CD4-positive, alpha-beta memory T cell (primary cell): ENCODE measurements at regions not wholly inside any gene's neighbourhood (a gene's known extent, or its start where the extent isn't known, plus 50 kb on each side); places are given as distances from the start of the nearest gene placed in this dataset.
"Not testable (repeated sequence)": the region's sequence is repeated elsewhere in the genome, so short reads cannot be mapped to it uniquely, and the experiment has no call there.

ENCODE experiments used
- CTCF ChIA-PET: fragments of 350-600 bp; sonication (Branson Sonifier 250); formaldehyde crosslinking; loops from one replicate; lab custom pipeline; 2021; ENCODE audit warnings: inconsistent platforms; ENCODE audit not compliant: partially characterized antibody; lab: Charles Lee
- POLR2A ChIA-PET: fragments of 350-600 bp; sonication (Branson Sonifier 250); formaldehyde crosslinking; loops from one replicate; lab custom pipeline; 2021; ENCODE audit not compliant: partially characterized antibody; lab: Charles Lee
- DNase-seq, 5 donors: peaks; one replicate each; pipeline versions ENCODE4 v3.0.0 to v3.0.0-alpha.2; 2020 to 2022; ENCODE audit warnings: mixed read lengths in 1 of 5
- H3K27ac ChIP-seq: one replicate; pipeline ENCODE4 v1.7.0; 2013; ENCODE audit warnings: low read depth, low read length
- H3K27me3 ChIP-seq: 2 replicates; pipeline ENCODE4 v1.7.0; 2013; ENCODE audit warnings: mild to moderate bottlenecking, low read length, moderate library complexity; ENCODE audit not compliant: insufficient read depth
- H3K36me3 ChIP-seq: 2 replicates; pipeline ENCODE4 v1.7.0; 2013; ENCODE audit warnings: mild to moderate bottlenecking, low read length, moderate library complexity; ENCODE audit not compliant: insufficient read depth
- H3K4me1 ChIP-seq: 2 replicates; pipeline ENCODE4 v1.7.0; 2013; ENCODE audit warnings: mild to moderate bottlenecking, low read length, moderate library complexity; ENCODE audit not compliant: insufficient read depth
- H3K4me3 ChIP-seq, 2 donors: one replicate each; pipeline ENCODE4 v1.7.0; 2013; ENCODE audit warnings: low read length in 2 of 2, mild to moderate bottlenecking in 1 of 2
- H3K9me3 ChIP-seq, 2 donors: one replicate each; pipeline ENCODE4 v1.7.0; 2013; ENCODE audit warnings: low read length in 2 of 2, control low read depth in 1 of 2; ENCODE audit not compliant: control insufficient read depth in 1 of 2
- H3K27ac Mint-ChIP-seq, 7 donors: one replicate each; pipeline ENCODE4 v1.8.0; 2020 to 2021; ENCODE audit warnings: mixed read lengths in 7 of 7, mild to moderate bottlenecking in 6 of 7, inconsistent platforms in 3 of 7, moderate library complexity in 3 of 7
- H3K27me3 Mint-ChIP-seq, 2 donors: one replicate each; pipeline ENCODE4 v1.8.0; 2020 to 2021; ENCODE audit warnings: mixed read lengths in 2 of 2
- H3K36me3 Mint-ChIP-seq, 2 donors: one replicate each; pipeline ENCODE4 v1.8.0; 2020 to 2021; ENCODE audit warnings: mixed read lengths in 2 of 2, inconsistent platforms in 1 of 2, mild to moderate bottlenecking in 1 of 2
- H3K4me1 Mint-ChIP-seq, 4 donors: one replicate each; pipeline ENCODE4 v1.8.0; 2020 to 2021; ENCODE audit warnings: mixed read lengths in 4 of 4, mild to moderate bottlenecking in 1 of 4
- H3K4me3 Mint-ChIP-seq, 8 donors: one replicate each; pipeline ENCODE4 v1.8.0; 2020 to 2021; ENCODE audit warnings: mixed read lengths in 8 of 8, mild to moderate bottlenecking in 7 of 8, moderate library complexity in 6 of 8, inconsistent platforms in 3 of 8
- H3K9me3 Mint-ChIP-seq, 8 donors: one replicate each; pipeline ENCODE4 v1.8.0; 2020 to 2021; ENCODE audit warnings: mixed read lengths in 8 of 8, mild to moderate bottlenecking in 5 of 8, inconsistent platforms in 3 of 8, moderate library complexity in 1 of 8
- intact Hi-C: fragments of 100-400 bp; cut with micrococcal nuclease; formaldehyde crosslinking; loops from one replicate; pipeline ENCODE4 v1.15.1; 2023

DNA sequence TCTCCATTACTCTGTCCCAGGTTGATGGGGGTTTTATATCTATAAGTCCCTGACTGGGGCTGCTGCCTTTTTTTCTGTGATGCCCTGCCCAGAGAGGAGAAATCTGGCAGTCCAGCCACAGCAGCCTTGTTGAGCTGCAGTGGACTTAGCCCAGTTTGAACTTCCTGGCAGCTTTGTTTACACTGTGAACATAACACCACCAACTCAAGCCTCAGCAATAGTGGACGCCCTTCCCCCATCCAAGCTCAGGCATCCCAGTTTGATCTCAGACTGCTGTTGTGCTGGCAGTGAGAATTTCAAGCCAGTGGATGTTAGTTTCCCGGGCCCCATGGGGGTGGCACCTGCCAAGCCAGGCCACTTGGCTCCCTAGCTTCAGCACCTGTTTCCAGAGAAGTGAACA lies 298.5 kb upstream of the KDM5D start:
- CTCF ChIA-PET: no interaction called here
- H3K27me3 ChIP-seq: no peaks in the 10 kb centered on the region
- H3K4me1 ChIP-seq: no peaks in the 10 kb centered on the region
- H3K9me3 ChIP-seq: no peaks in the 10 kb centered on the region
- H3K4me3 ChIP-seq: no peak overlapping the region
- Mint-ChIP-seq H3K36me3 (no peaks in the 10 kb centered on the region), H3K9me3 (no peaks in the 10 kb centered on the region), H3K27me3 (no peaks in the 10 kb centered on the region), H3K4me1 (no peaks in the 10 kb centered on the region), H3K4me3 (no peak overlapping the region), H3K27ac (no peak overlapping the region)
- intact Hi-C loops: no loop called here
- H3K27ac ChIP-seq: no peak overlapping the region
- POLR2A ChIA-PET: no interaction called here
- no peaks in the 10 kb centered on the region for H3K36me3 ChIP-seq
- no peak for DNase-seq

- intact Hi-C loops: no loop called here
Observed at GRCh38 chrY:20025676-20026075, 281.1 kb upstream of the KDM5D start.

DNA sequence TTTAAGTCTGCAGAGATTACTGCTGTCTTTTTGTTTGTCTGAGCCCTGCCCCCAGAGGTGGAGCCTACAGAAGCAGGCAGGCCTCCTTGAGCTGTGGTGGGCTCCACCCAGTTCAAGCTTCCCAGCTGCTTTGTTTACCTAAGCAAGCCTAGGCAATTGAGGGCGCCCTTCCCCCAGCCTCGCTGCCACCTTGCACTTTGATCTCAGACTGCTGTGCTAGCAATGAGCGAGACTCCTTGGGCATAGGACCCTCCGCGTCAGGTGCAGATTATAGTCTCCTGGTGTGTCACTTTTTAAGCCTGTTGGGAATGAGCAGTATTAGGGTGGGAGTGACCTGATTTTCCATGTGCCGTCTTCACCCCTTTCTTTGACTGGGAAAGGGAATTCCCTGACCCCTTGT lies 248.9 kb upstream of the KDM5D start:
- H3K27me3 Mint-ChIP-seq, H3K27me3 ChIP-seq, H3K27ac ChIP-seq, H3K27ac Mint-ChIP-seq, H3K4me1 Mint-ChIP-seq, H3K36me3 ChIP-seq, H3K4me3 ChIP-seq, H3K9me3 Mint-ChIP-seq, DNase-seq, CTCF ChIA-PET, intact Hi-C loops, H3K4me3 Mint-ChIP-seq, H3K9me3 ChIP-seq, H3K36me3 Mint-ChIP-seq, H3K4me1 ChIP-seq, POLR2A ChIA-PET: not testable (repeated sequence)

More at GRCh38 chrY:20025676-20026075, 281.1 kb upstream of the KDM5D start:
- CTCF ChIA-PET: no interaction called here
- Histone ChIP-seq H3K9me3 (no peaks in the 10 kb centered on the region), H3K27me3 (no peaks in the 10 kb centered on the region), H3K27ac (no peak overlapping the region), H3K36me3 (no peaks in the 10 kb centered on the region), H3K4me3 (no peak overlapping the region), H3K4me1 (no peaks in the 10 kb centered on the region)
- POLR2A ChIA-PET: no interaction called here
- H3K27ac Mint-ChIP-seq: no peak overlapping the region
- H3K4me3 Mint-ChIP-seq: no peak overlapping the region
- H3K36me3 Mint-ChIP-seq: peaks cover 0 to 1% of the 10 kb centered on the region in 2 donors
- no peaks in the 10 kb centered on the region for H3K4me1 Mint-ChIP-seq
- peaks cover 0 to 2% (median 0%) of the 10 kb centered on the region in 8 donors for H3K9me3 Mint-ChIP-seq
- DNase-seq: no peak
- no peaks in the 10 kb centered on the region for H3K27me3 Mint-ChIP-seq

GRCh38 chrY:19973012-19973411 lies 228.5 kb upstream of the KDM5D start:
- H3K27me3 Mint-ChIP-seq: no peaks in the 10 kb centered on the region

DNA sequence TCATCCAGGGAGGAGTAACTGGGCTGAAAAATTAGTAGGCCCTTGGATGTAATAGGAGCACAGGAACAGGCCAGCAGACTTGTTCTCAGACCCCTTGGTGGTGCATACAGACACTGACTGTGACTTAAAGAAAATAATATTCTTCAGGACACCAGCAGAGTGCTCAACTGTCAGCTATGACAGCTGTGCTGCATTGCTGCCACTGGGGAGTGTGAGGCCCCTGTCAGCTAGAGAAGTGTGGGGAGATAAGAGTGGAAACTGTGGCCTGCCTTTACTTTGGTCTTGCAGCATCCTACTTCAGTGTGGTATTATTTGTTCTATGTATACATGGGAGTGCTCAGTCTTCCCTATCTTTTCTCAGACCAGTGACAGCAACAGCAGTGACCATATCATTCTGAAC lies 203.2 kb upstream of the KDM5D start:
- no peak overlapping the region for H3K27ac Mint-ChIP-seq
- no peaks in the 10 kb centered on the region for H3K36me3 Mint-ChIP-seq
- DNase-seq: no peak

More at GRCh38 chrY:19973012-19973411, 228.5 kb upstream of the KDM5D start:
- intact Hi-C loops: no loop called here
- no peak overlapping the region for H3K4me3 ChIP-seq
- no peaks in the 10 kb centered on the region for H3K4me1 ChIP-seq
- DNase-seq: no peak
- CTCF ChIA-PET: no interaction called here
- no peaks in the 10 kb centered on the region for H3K27me3 ChIP-seq
- Mint-ChIP-seq H3K27ac (no peak overlapping the region), H3K9me3 (no peaks in the 10 kb centered on the region), H3K4me3 (no peak overlapping the region), H3K4me1 (no peaks in the 10 kb centered on the region), H3K36me3 (no peaks in the 10 kb centered on the region)
- H3K27ac ChIP-seq: no peak overlapping the region
- H3K9me3 ChIP-seq: no peaks in the 10 kb centered on the region
- no peaks in the 10 kb centered on the region for H3K36me3 ChIP-seq
- POLR2A ChIA-PET: no interaction called here

DNA sequence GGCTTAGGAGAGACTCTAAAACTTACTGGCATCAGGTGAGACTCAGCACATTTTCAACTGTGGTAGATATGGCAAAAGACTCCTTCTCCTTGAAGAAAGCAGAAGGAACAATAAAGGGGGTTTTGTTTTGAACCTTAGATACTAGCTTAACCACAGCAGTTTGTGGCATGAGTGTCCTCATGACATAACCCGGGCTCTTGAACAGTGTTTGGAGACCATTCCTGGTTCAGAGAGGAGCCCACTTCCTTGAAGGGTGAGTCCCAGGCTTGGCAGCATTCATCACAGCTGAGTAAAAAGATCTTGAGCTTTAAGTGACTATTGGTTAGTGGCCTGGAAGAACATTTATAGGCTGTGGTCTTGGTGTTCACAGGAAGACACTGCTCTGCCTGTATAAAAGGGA lies 154.5 kb upstream of the KDM5D start:
- H3K27me3 ChIP-seq: no peaks in the 10 kb centered on the region
- ChIA-PET CTCF (no interaction called here), POLR2A (no interaction called here)
- Mint-ChIP-seq H3K36me3 (no peaks in the 10 kb centered on the region), H3K9me3 (no peaks in the 10 kb centered on the region), H3K27me3 (peaks cover 0 to 5% of the 10 kb centered on the region in 2 donors), H3K4me1 (no peaks in the 10 kb centered on the region), H3K4me3 (no peak overlapping the region), H3K27ac (no peak overlapping the region)
- no peaks in the 10 kb centered on the region for H3K4me1 ChIP-seq
- intact Hi-C loops: no loop called here
- H3K27ac ChIP-seq: no peak overlapping the region
- no peak overlapping the region for H3K4me3 ChIP-seq
- H3K9me3 ChIP-seq: no peaks in the 10 kb centered on the region
- DNase-seq: no peak
- no peaks in the 10 kb centered on the region for H3K36me3 ChIP-seq

More for the DNA sequence above, 203.2 kb upstream of the KDM5D start:
- no peaks in the 10 kb centered on the region for H3K36me3 ChIP-seq
- H3K27me3 Mint-ChIP-seq: peaks cover 0 to 3% of the 10 kb centered on the region in 2 donors
- H3K9me3 Mint-ChIP-seq: no peaks in the 10 kb centered on the region
- ChIA-PET CTCF (no interaction called here), POLR2A (no interaction called here)
- H3K4me3 Mint-ChIP-seq: no peak overlapping the region
- H3K4me3 ChIP-seq: no peak overlapping the region
- H3K9me3 ChIP-seq: no peaks in the 10 kb centered on the region
- H3K4me1 ChIP-seq: no peaks in the 10 kb centered on the region
- intact Hi-C loops: no loop called here
- no peak overlapping the region for H3K27ac ChIP-seq
- H3K4me1 Mint-ChIP-seq: no peaks in the 10 kb centered on the region
- no peaks in the 10 kb centered on the region for H3K27me3 ChIP-seq

DNA sequence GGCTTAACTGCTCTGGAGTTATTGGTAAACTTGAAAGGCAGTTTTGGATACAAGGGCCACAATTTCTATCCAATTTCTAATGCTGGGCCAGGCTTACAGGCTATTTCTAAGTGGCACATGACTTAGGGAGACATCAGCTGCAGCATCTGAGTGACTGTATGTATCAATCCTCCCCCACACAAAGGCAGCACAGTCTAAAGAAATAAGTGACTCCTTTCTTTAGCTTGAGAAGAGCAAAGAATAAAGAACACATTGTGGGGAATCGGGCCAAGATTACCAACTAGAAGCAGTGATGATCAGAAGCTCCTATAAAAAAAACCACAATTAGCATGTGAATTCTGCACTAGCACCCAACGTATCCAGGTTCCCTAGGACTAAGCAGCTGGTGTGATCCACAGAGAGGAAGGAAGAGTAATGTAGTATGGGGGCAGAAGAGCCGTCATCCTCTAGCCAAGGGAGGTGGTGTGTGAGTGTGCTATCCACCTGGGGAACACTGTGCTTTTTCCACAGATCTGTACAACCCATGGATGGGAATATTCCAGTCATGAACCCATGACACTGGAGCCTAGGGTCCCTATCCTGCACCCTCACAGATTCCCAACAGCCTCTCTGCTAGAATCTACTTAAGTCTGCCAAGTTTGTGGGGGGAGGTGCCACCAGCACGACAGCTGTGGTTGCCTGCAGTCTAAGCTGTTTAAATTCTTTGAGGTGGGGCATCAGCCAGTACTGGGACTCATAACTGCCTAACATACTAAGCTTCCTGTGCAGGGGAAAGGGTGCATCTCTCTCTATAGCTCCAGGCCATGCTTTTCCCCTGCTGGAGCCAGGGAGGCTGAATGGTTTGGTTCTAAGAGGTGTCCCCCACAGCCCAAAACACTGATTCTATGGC lies 147.8 kb upstream of the KDM5D start:
- Mint-ChIP-seq H3K4me1 (no peaks in the 10 kb centered on the region), H3K4me3 (no peak overlapping the region), H3K27ac (no peak overlapping the region), H3K9me3 (no peaks in the 10 kb centered on the region), H3K36me3 (no peaks in the 10 kb centered on the region), H3K27me3 (peaks cover 0 to 8% of the 10 kb centered on the region in 2 donors)
- intact Hi-C loops: no loop called here
- Histone ChIP-seq H3K4me3 (no peak overlapping the region), H3K27me3 (no peaks in the 10 kb centered on the region), H3K4me1 (no peaks in the 10 kb centered on the region), H3K27ac (no peak overlapping the region), H3K9me3 (no peaks in the 10 kb centered on the region), H3K36me3 (no peaks in the 10 kb centered on the region)
- ChIA-PET CTCF (no interaction called here), POLR2A (no interaction called here)
- no peak for DNase-seq
